GM23248 (cell line): ENCODE measurements at regions not wholly inside any gene's neighbourhood (a gene's known extent, or its start where the extent isn't known, plus 50 kb on each side); places are given as distances from the start of the nearest gene placed in this dataset.

Source experiments
- EZH2 ChIP-seq: fragments of 200-600 bp; sonication (generic); IDR thresholded peaks from 2 replicates; pipeline ENCODE4 v1.6.1; 2018; ENCODE audit warnings: antibody characterized with exemption, mild to moderate bottlenecking; ENCODE audit not compliant: insufficient read depth, poor library complexity, severe bottlenecking
- EZH2phosphoT487 ChIP-seq: fragments of 200-600 bp; sonication (generic); IDR thresholded peaks from 2 replicates; pipeline ENCODE4 v1.6.1; 2018; ENCODE audit warnings: antibody characterized with exemption, moderate library complexity, mild to moderate bottlenecking, low read depth; ENCODE audit not compliant: insufficient read depth

DNA sequence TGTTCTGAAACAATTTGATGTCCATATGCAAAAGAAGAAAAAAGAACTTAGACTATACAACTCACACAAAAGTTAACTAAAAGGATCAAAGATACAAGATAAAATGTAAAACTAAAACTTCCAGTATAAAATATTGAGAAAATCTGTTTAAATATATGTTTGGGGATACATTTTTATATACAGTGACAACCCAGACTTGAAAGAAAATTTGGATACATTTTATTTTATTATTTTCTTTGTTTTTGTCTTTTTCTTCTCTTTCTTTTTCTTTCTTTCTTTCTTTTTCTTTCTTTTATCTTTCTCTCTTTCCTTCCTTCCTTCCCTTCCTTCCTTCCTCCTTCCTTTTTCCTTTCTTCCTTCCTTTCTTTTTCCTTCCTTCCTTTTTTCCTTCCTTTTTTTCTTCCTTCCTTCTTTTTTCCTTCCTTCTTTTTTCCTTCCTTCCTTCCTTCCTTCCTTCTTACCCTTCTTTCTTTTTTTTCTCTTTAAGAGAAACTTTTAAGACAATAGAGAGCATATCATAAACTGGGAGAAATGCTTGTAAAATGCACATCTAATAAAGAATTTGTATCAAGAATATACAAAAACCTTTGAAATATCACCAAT, 954.5 kb upstream of the LRFN5 start:
- TF ChIP-seq EZH2phosphoT487 (no peak), EZH2 (no peak)
